Dermis blood vessel endothelial cell (primary cell): ENCODE measurements at regions not wholly inside any gene's neighbourhood (a gene's known extent, or its start where the extent isn't known, plus 50 kb on each side); places are given as distances from the start of the nearest gene placed in this dataset.
"Not testable (repeated sequence)": the region's sequence is repeated elsewhere in the genome, so short reads cannot be mapped to it uniquely, and the experiment has no call there.

Source experiments
- DNase-seq: peaks from one replicate; pipeline ENCODE4 v3.0.0; 2010

- DNase-seq, result no peak
These were observed 107.7 kb downstream of the RAP2B start for GRCh38 chr3:153269730-153270129.

DNA sequence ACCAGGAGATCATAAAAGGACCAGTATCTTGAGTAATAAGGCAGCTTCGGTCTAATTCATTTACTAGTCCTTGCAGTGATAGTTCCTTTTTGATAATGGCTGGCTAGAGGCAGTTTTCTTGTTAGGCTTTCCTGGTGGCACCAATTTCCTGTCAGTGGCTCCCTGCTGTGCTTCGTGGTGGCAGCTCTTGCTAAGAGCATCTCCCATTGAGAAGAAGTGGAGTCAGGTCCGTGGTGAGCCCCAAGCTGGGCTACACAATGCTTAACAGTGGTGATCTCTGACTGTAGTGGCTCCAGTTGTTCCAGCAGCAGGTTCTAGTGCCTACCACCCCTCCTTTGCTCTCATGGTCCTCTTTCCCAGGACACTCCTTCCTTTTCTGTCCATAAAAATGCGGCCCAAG is 111.2 kb downstream of the RAP2B start:
- no peak for DNase-seq

DNA sequence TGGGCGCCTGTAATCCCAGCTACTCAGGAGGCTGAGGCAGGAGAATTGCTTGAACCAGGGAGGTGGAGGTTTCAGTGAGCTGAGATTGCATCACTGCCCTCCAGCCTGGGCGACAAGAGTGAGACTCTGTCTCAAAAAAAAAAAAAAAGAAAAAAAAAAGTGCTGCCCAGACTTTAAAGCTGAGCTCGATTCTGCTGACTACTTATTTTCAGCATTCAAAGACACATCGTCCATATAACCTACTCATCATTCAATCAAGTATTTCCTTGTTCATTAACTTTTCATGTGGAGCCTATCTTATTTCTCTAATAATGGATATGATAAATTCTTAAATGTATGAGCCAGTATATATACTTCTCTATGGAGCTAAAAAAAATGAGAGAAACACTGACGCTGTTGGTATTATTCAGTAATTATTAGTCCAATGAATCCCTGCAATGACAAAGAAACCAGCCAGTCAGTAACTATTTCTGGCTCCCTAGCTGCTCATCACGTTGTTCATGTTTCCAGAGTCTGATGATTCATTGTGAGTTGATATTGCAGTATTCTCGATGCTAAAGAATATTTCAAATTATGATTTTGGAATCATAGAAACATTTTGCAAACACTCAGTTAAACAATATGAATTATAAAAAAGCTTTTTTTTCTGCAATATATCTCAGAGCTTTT is 111.9 kb downstream of the RAP2B start:
- DNase-seq, result no peak

DNA sequence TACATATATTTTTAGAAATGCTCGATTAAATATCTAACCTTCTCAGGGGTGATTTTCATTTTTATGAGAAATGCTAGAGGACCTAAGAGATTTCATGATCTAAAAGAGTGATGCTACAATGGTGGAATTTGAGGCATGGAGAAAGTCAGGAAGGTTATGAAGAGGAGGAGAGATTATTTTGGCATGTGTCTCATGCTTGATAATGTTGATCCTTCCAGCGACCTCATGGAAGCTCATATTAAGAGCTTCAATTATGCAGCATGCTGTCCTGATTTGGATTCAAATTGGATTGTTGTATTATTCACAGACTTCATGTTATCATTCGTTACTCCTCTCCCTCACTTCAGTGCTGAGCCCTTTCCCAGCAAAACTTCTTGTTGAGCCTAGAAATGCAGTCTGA is 112.5 kb downstream of the RAP2B start:
- no peak for DNase-seq

- no peak for DNase-seq
These were observed 113.5 kb downstream of the RAP2B start for GRCh38 chr3:153275514-153275913.

GRCh38 chr3:153277029-153277428 is 115.0 kb downstream of the RAP2B start:
- DNase-seq, result no peak

- not testable (repeated sequence) for DNase-seq
These were observed 119.4 kb downstream of the RAP2B start for GRCh38 chr3:153281236-153281997.

- no peak for DNase-seq
These were observed 120.3 kb downstream of the RAP2B start for GRCh38 chr3:153282355-153282754.

- DNase-seq, result peak; percentile 88
These were observed 122.4 kb downstream of the RAP2B start for GRCh38 chr3:153284282-153284938.

DNA sequence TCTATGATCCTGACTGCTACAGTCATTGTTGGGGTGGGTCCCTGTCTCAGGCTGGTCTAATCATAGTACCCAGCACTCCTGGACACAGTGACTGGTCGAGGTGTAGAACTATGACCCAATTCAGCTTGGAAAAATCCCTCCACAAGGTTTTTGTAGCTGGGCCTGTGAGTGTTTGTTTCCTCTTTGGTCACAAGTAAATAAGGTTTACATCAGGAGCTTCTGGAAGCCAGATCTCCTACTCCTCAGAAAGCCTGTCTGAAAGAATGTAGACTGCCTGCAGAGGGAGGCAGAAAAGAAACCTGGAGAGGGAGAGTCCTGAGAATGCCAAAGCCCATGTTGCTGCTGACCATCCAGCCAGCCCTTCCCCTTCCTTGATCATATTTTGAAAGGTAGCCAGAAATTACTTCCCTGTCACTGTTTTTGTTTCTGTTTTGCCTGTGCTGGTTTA is 123.2 kb downstream of the RAP2B start:
- DNase-seq, result peak; percentile 20

GRCh38 chr3:153285982-153286381 is 124.0 kb downstream of the RAP2B start:
- no peak for DNase-seq

GRCh38 chr3:153287017-153287416 is 125.0 kb downstream of the RAP2B start:
- no peak for DNase-seq

- peak; percentile 22 for DNase-seq
These were observed 127.3 kb downstream of the RAP2B start for GRCh38 chr3:153289334-153289808.

GRCh38 chr3:153290268-153291015 is 128.4 kb downstream of the RAP2B start:
- peak; percentile 50 for DNase-seq

GRCh38 chr3:153291059-153291685 is 129.1 kb downstream of the RAP2B start:
- peak; percentile 50 for DNase-seq

- DNase-seq, result no peak
These were observed 131.2 kb downstream of the RAP2B start for GRCh38 chr3:153293265-153293664.

DNA sequence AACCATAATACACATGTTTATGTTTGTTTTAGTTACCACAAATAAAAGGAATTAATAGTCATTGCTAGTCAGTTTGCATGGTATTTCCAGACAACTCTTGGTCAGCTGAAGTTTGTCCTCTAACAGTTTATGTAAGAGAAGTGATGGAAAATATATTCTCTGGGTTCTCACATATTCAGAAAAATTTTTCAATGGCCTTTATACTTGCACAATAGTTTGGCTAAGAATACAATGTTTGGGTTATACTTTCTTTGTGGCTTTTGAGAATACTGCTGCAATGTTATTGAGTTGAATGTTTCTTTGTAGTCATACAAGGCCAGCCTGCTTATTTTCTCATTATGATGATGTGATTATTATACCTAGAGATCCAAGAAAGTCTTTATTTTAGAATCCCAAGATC is 133.9 kb downstream of the RAP2B start:
- no peak for DNase-seq

- no peak for DNase-seq
These were observed 143.2 kb downstream of the RAP2B start for GRCh38 chr3:153305189-153305588.

DNA sequence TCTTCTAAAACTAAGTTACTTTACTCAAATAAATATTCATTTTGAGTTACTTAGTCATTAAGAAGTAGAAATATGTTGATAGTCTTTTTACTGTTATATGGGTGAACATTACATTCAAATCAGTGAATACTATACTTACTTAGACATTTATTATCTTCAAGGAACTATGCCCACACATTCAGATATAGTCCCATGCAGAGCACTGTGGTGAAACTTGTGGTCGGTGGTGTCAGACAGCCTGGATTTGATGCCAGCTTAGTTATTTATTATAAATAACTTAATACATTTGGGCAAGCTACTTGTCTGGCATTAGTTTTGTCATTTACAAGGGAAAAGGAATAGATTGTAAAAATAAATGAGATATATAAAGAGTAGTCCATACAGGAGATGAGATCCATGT is 149.5 kb downstream of the RAP2B start:
- DNase-seq, result no peak

DNA sequence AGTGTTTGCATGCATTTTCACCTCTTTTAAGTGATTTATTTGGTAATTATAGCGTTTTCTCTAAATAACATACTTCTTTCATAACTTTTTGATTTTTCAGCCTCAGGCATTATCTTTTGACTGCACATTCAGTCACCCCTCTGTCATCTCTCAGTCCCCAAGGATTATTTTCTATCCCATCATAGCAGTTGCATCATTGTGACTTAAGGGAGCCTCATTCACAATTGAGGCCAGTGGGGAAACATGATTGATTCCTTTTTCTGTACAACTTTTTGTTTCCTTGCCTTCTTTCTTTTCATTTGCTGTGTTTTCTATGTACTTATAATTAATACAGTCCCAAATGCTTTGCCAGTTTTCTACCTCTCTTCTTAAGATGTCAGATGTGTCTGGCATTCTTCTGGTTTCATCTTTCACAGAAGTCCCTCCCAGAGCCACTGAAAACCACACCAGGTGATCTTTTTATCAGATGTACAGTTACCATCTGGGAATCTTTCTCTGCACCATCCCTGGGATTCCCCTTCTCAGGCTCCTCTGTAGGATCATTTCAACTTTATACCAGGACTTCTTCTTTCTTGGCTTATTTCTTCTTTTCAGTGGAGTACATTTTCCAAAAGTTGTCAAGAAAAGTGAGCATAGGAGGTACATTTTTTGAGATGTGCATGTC is 151.4 kb downstream of the RAP2B start:
- DNase-seq, result no peak

DNA sequence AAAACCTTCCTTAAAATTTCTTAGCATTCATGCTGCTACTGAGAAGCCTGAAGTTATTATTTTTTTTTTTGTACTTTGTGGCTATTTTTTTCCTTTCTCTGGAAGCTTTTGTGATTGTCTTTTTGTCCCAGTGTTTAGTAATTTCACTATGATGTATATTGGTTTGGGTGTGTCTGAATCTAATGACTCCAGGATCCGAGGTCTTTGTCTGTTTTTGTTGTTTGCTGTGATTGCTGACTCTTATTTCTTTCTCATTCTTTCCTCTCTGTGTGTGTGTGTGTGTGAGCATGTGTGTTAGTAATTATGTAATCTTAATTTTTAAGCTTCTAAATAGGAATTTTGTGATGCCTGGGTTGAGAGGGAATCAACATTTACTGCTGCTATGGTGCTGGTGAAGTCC is 152.0 kb downstream of the RAP2B start:
- no peak for DNase-seq

GRCh38 chr3:153315781-153316180 is 153.8 kb downstream of the RAP2B start:
- DNase-seq, result no peak
